AG09319 (cell line): ENCODE measurements at regions not wholly inside any gene's neighbourhood (a gene's known extent, or its start where the extent isn't known, plus 50 kb on each side); places are given as distances from the start of the nearest gene placed in this dataset.

Experiments used
- DNase-seq: peaks from one replicate; pipeline ENCODE4 v3.0.0-alpha.2; 2010; ENCODE audit warnings: low read depth; ENCODE audit errors: extremely low read depth
- CTCF ChIP-seq: IDR thresholded peaks from 2 replicates; pipeline ENCODE4 v1.5.1; 2011; ENCODE audit warnings: low read depth, mild to moderate bottlenecking, inconsistent platforms, low read length, moderate library complexity

DNA sequence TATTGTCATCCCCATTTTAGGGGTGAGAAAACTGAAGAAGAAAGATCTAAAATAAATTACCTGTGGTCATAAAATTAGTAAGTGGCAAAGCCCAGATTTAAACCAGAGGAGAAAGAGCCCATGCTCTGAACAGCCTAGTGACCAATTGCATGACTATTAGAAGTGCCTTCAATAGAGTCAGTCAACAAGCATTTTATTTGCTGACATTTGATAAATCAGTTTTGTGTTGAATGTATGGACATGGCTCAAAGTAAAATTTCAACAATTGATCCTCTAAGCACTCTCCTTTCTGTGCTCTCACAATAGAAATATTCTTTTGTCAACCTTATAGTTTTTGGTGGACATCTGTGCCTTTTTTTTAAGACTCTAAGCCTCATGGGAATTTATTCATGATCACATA, 572.9 kb upstream of the SOX9 start:
- DNase-seq = no peak
- no peak for TF ChIP-seq CTCF

DNA sequence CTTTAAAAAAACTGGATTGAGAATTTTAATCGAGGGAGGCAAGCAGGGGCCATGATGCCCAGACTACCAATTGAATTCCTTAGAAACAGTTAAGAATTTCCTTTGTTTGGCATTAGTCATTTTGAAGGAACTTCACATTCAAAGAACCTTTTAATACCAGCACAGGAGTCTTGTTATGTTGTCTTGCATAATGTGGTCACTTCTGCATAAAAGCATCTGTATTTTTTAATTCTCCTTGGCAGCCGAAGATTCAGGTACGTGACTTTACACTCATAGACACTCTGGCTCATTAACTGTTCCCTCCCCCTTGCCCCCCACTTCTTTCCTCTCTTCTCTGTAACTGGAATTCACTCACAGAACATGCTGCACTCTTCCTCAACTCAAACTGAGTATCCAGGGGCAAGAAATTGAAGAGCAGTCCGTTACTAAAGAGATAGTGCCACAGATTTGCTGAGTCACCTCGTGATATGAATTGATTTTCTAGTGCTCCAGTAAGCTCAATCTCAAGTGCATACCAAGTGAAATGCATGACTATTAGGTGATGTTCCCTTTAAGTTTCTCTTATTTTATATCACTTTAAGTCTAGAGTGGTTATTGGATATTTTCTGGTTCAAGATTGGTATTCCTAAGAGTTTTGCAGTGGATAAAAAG, 572.2 kb upstream of the SOX9 start:
- TF ChIP-seq CTCF = no peak
- DNase-seq = no peak

- no peak for DNase-seq
- TF ChIP-seq CTCF = no peak
Measured at GRCh38 chr17:71550675-71551074, 570.1 kb upstream of the SOX9 start.

- TF ChIP-seq CTCF = no peak
- no peak for DNase-seq
Measured at GRCh38 chr17:71553381-71553780, 567.4 kb upstream of the SOX9 start.

DNA sequence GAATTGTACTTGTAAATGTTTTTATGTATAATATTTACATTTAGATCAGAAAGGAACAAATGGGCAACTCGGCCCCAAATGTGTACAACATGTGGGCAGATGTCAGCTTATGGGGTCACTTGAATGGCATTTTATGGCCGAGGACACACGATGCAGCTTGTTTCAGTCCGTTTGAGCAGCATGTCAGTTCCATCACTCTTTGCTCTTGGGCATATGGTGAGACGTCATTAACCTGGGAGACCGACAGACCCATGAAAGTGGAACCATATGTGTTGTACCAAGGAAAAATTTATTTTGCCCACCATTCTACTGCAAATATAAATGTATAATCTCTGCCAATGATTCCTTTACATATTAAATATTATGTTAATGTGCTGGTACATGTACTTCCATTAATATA, 561.9 kb upstream of the SOX9 start:
- no peak for DNase-seq
- no peak for TF ChIP-seq CTCF

DNA sequence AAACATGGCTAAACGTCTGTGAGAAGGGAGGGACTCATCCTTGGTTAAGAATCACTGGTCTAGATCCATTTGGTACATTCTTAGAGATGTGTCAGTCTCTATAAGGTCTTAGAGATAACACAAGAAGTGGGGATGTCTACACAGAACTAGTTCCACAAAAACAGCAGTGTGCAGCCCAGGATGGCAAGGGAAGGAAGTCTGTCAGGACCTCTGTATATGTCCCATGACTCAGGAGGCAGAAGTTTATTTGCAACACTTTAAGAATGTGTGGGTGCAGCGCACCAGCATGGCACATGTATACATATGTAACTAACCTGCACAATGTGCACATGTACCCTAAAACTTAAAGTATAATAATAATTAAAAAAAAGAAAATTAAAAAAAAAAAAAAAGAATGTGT, 548.5 kb upstream of the SOX9 start:
- DNase-seq = no peak
- no peak for TF ChIP-seq CTCF

DNA sequence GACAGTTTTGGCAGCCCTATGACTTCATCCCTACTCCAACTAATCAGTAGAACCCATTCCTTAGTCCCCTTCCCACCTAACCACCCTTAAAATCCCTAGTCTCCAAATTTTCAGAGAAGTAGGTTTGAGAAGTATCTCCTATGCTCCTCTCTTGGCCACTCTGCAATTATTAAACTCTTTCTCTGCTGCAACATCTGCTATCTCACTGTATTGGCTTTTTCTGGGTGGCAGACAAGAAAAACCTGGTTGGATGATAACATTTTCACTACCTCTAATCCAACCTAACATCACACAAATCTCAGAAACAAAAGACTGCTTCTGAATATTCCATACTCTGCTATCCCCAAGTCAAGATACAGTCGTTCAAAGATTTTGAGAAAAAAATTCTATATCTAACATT, 542.4 kb upstream of the SOX9 start:
- DNase-seq = no peak
- no peak for TF ChIP-seq CTCF
